CD4-positive, alpha-beta T cell (primary cell): ENCODE measurements at regions not wholly inside any gene's neighbourhood (a gene's known extent, or its start where the extent isn't known, plus 50 kb on each side); places are given as distances from the start of the nearest gene placed in this dataset.

ENCODE experiments used
- ATAC-seq: fragments of 200-7000 bp; cut with Tn5 transposase; one replicate; pipeline ENCODE4 v1.10.0; 2022; ENCODE audit warnings: mild to moderate bottlenecking; ENCODE audit not compliant: poor library complexity
- CTCF ChIA-PET: fragments of 350-600 bp; sonication (Branson Sonifier 250); formaldehyde crosslinking; loops from one replicate; lab custom pipeline; 2021; ENCODE audit warnings: antibody characterized with exemption, inconsistent platforms; lab: Charles Lee
- POLR2A ChIA-PET: fragments of 350-600 bp; sonication (Branson Sonifier 250); formaldehyde crosslinking; loops from one replicate; lab custom pipeline; 2021; ENCODE audit warnings: antibody characterized with exemption, inconsistent platforms; lab: Charles Lee
- DNase-seq, 14 experiments: peaks; one replicate each; pipeline ENCODE4 v3.0.0-alpha.2; 2013 to 2020; ENCODE audit warnings: mixed read lengths in 2 of 14
- H3K27ac ChIP-seq, 2 donors: one replicate each; pipeline versions ENCODE4 v1.5.1 to v1.7.0; 2013; ENCODE audit warnings: low read length in 2 of 2, low read depth in 1 of 2, mild to moderate bottlenecking in 1 of 2
- H3K27me3 ChIP-seq, 2 experiments: 1 replicate in 1 of 2; 2 replicates in 1 of 2; pipeline versions ENCODE4 v1.6.1 to v1.7.0; 2013; ENCODE audit warnings: low read length in 2 of 2, control low read depth in 1 of 2, mild to moderate bottlenecking in 1 of 2, moderate library complexity in 1 of 2; ENCODE audit not compliant: insufficient read depth in 2 of 2, control insufficient read depth in 1 of 2
- H3K36me3 ChIP-seq: one replicate; pipeline ENCODE4 v1.6.1; 2013; ENCODE audit warnings: low read length, control low read depth; ENCODE audit not compliant: insufficient read depth
- H3K4me1 ChIP-seq: one replicate; pipeline ENCODE4 v1.6.1; 2013; ENCODE audit warnings: low read length, control low read depth; ENCODE audit not compliant: insufficient read depth
- H3K4me3 ChIP-seq: one replicate; pipeline ENCODE4 v1.5.1; 2013; ENCODE audit warnings: mild to moderate bottlenecking, low read length, moderate library complexity
- H3K9me3 ChIP-seq, 2 experiments: 1 replicate in 1 of 2; 2 replicates in 1 of 2; pipeline versions ENCODE4 v1.6.1 to v1.7.0; 2013; ENCODE audit warnings: low read length in 2 of 2, mild to moderate bottlenecking in 2 of 2, control low read depth in 1 of 2, moderate library complexity in 1 of 2; ENCODE audit not compliant: control insufficient read depth in 1 of 2, insufficient read depth in 1 of 2
- H3K27ac Mint-ChIP-seq: one replicate; pipeline ENCODE4 v1.8.0; 2020; ENCODE audit warnings: mixed read lengths
- H3K27me3 Mint-ChIP-seq: one replicate; pipeline ENCODE4 v1.8.0; 2021; ENCODE audit warnings: mixed read lengths
- H3K36me3 Mint-ChIP-seq: one replicate; pipeline ENCODE4 v1.8.0; 2021; ENCODE audit warnings: low read depth, mixed read lengths
- H3K4me1 Mint-ChIP-seq: one replicate; pipeline ENCODE4 v1.8.0; 2021; ENCODE audit warnings: low read depth, mixed read lengths
- H3K4me3 Mint-ChIP-seq: one replicate; pipeline ENCODE4 v1.8.0; 2020; ENCODE audit warnings: mild to moderate bottlenecking, mixed read lengths
- H3K9me3 Mint-ChIP-seq: one replicate; pipeline ENCODE4 v1.8.0; 2020; ENCODE audit warnings: mixed read lengths
- intact Hi-C, 2 experiments: fragments of 100-400 bp; cut with DNase I in 1 of 2; cut with micrococcal nuclease in 1 of 2; formaldehyde crosslinking; loops; one replicate each; pipeline versions ENCODE4 v1.15.1 to v1.9.0; 2023 to 2025; cut with DNase I, micrococcal nuclease
- TF ChIP-seq, protein P1 (sequence below): fragments of 200-600 bp; IDR thresholded peaks from one replicate; pipeline ENCODE4 v1.8.0; 2022; ENCODE audit warnings: antibody characterized with exemption, mild to moderate bottlenecking

GRCh38 chr7:3152714-3153113, 109.0 kb upstream of the CARD11 start:
- H3K27ac ChIP-seq: no peak overlapping the region
- H3K4me3 ChIP-seq: no peak overlapping the region
- no peaks in the 10 kb centered on the region for H3K36me3 ChIP-seq
- ATAC-seq: no peak
- H3K27me3 ChIP-seq: no peaks in the 10 kb centered on the region
- Mint-ChIP-seq H3K27me3 (no peaks in the 10 kb centered on the region), H3K4me1 (peaks cover 17% of the 10 kb centered on the region), H3K27ac (no peak overlapping the region), H3K4me3 (no peak overlapping the region), H3K9me3 (no peaks in the 10 kb centered on the region), H3K36me3 (no peaks in the 10 kb centered on the region)
- ChIA-PET POLR2A (no interaction called here), CTCF (interaction anchor here (0.7 to 1.3 kb wide), 2 partner anchors 25 to 87 kb away, joined by 3 to 4 read pairs; no protein-coding TSS in a partner anchor)
- DNase-seq: no peak
- no peaks in the 10 kb centered on the region for H3K4me1 ChIP-seq
- TF ChIP-seq, protein P1, sequence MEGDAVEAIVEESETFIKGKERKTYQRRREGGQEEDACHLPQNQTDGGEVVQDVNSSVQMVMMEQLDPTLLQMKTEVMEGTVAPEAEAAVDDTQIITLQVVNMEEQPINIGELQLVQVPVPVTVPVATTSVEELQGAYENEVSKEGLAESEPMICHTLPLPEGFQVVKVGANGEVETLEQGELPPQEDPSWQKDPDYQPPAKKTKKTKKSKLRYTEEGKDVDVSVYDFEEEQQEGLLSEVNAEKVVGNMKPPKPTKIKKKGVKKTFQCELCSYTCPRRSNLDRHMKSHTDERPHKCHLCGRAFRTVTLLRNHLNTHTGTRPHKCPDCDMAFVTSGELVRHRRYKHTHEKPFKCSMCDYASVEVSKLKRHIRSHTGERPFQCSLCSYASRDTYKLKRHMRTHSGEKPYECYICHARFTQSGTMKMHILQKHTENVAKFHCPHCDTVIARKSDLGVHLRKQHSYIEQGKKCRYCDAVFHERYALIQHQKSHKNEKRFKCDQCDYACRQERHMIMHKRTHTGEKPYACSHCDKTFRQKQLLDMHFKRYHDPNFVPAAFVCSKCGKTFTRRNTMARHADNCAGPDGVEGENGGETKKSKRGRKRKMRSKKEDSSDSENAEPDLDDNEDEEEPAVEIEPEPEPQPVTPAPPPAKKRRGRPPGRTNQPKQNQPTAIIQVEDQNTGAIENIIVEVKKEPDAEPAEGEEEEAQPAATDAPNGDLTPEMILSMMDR: no peak
- intact Hi-C loops: loop anchor here in 1 of 2 experiments (10.0 kb wide), 1 partner anchor 698 kb away; no protein-coding TSS in a partner anchor
- no peaks in the 10 kb centered on the region for H3K9me3 ChIP-seq

DNA sequence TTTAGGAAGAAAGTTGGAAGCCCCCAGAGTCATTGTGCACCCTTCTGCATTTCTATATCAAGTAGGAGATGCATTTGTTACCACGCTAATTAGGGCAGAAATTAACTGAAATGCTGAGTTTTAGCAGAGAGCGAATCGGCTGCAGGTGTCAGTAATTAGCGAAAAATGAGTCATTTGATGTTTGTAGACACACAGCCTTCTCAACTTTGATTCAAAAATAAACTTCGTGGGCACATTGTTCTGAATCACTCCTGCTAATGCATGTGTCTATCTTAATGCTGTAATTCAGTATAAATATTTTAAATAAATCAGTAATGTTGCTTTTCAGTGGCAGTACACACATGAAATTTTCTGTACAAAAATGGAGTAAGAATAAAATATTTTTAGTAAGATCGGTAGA, 109.5 kb upstream of the CARD11 start:
- H3K36me3 ChIP-seq: no peaks in the 10 kb centered on the region
- TF ChIP-seq, protein P1: no peak
- no peaks in the 10 kb centered on the region for H3K27me3 Mint-ChIP-seq
- H3K4me1 Mint-ChIP-seq: peaks cover 17% of the 10 kb centered on the region
- no peaks in the 10 kb centered on the region for H3K9me3 Mint-ChIP-seq
- no peak overlapping the region for H3K27ac Mint-ChIP-seq
- H3K9me3 ChIP-seq: no peaks in the 10 kb centered on the region
- no peak overlapping the region for H3K27ac ChIP-seq
- CTCF ChIA-PET: no interaction called here
- intact Hi-C loops: loop anchor here in 1 of 2 experiments (10.0 kb wide), 1 partner anchor 698 kb away; no protein-coding TSS in a partner anchor
- no peaks in the 10 kb centered on the region for H3K27me3 ChIP-seq
- H3K4me3 Mint-ChIP-seq: no peak overlapping the region
- DNase-seq: no peak
- POLR2A ChIA-PET: no interaction called here
- no peaks in the 10 kb centered on the region for H3K4me1 ChIP-seq
- no peak overlapping the region for H3K4me3 ChIP-seq
- no peaks in the 10 kb centered on the region for H3K36me3 Mint-ChIP-seq
- no peak for ATAC-seq

- Histone ChIP-seq H3K4me1 (no peaks in the 10 kb centered on the region), H3K36me3 (no peaks in the 10 kb centered on the region), H3K4me3 (no peak overlapping the region), H3K9me3 (no peaks in the 10 kb centered on the region), H3K27me3 (no peaks in the 10 kb centered on the region), H3K27ac (no peak overlapping the region)
- TF ChIP-seq, protein P1: no peak
- no peak overlapping the region for H3K27ac Mint-ChIP-seq
- no peak for ATAC-seq
- DNase-seq: no peak
- H3K4me1 Mint-ChIP-seq: peaks cover 17% of the 10 kb centered on the region
- no peaks in the 10 kb centered on the region for H3K27me3 Mint-ChIP-seq
- CTCF ChIA-PET: interaction anchor here (0.5 to 1.2 kb wide), 8 partner anchors 59 to 267 kb away, joined by 3 to 4 read pairs (median 3); no protein-coding TSS in a partner anchor
- intact Hi-C loops: loop anchor here (2.0 to 10.0 kb wide), 2 partner anchors 112 to 700 kb away; partner anchors contain the start of gene CARD11 (in 1 of the 2)
- H3K9me3 Mint-ChIP-seq: no peaks in the 10 kb centered on the region
- H3K4me3 Mint-ChIP-seq: no peak overlapping the region
- POLR2A ChIA-PET: interaction anchor here (1.3 to 1.8 kb wide), 2 partner anchors 60 to 62 kb away, joined by 4 to 7 read pairs; no protein-coding TSS in a partner anchor
- H3K36me3 Mint-ChIP-seq: no peaks in the 10 kb centered on the region
Measured at GRCh38 chr7:3154317-3154716, 110.7 kb upstream of the CARD11 start.
